Stomach (tissue), 8 donors: ENCODE measurements at regions not wholly inside any gene's neighbourhood (a gene's known extent, or its start where the extent isn't known, plus 50 kb on each side); places are given as distances from the start of the nearest gene placed in this dataset.

Source experiments
- DNase-seq, 2 donors: peaks; one replicate each; pipeline versions ENCODE4 v3.0.0 to v3.0.0-alpha.2; 2013 to 2019
- H3K27ac ChIP-seq, 5 donors: fragments of 200-600 bp in 4 of 5; sonication (generic) in 4 of 5; one replicate each; pipeline ENCODE4 v1.5.1; 2013 to 2019; ENCODE audit warnings: mild to moderate bottlenecking in 1 of 5, moderate library complexity in 1 of 5
- H3K27me3 ChIP-seq, 3 donors: fragments of 200-600 bp; sonication (generic); one replicate each; pipeline ENCODE4 v1.5.1; 2017 to 2019; ENCODE audit warnings: mixed run types in 1 of 3
- H3K36me3 ChIP-seq, 4 donors: fragments of 200-600 bp; sonication (generic); 1 replicate in 3 of 4; 2 replicates in 1 of 4; pipeline ENCODE4 v1.5.1; 2016 to 2019
- H3K4me1 ChIP-seq, 4 donors: fragments of 200-600 bp; sonication (generic); one replicate each; pipeline ENCODE4 v1.5.1; 2016 to 2019
- H3K4me3 ChIP-seq, 4 donors: fragments of 200-600 bp; sonication (generic) in 3 of 4; one replicate each; pipeline ENCODE4 v1.5.1; 2016 to 2019; ENCODE audit warnings: mild to moderate bottlenecking in 1 of 4
- H3K9me3 ChIP-seq, 4 donors: fragments of 200-600 bp; sonication (generic); one replicate each; pipeline ENCODE4 v1.5.1; 2016 to 2019
- EP300 ChIP-seq: sonication (generic); formaldehyde crosslinking; IDR thresholded peaks from one replicate; pipeline ENCODE4 v1.6.1; 2017; ENCODE audit warnings: antibody characterized with exemption
- POLR2A ChIP-seq, 4 donors: fragments of 450-650 bp; IDR thresholded peaks; one replicate each; pipeline ENCODE4 v1.6.1; 2016; ENCODE audit warnings: antibody characterized with exemption in 4 of 4, control low read depth in 2 of 4, mild to moderate bottlenecking in 1 of 4, moderate library complexity in 1 of 4
- POLR2AphosphoS5 ChIP-seq, 3 donors: sonication (generic); formaldehyde crosslinking; IDR thresholded peaks; one replicate each; pipeline ENCODE4 v1.6.1; 2016; ENCODE audit warnings: antibody characterized with exemption in 3 of 3
- WGBS, 5 donors: extraction: QIAGEN DNeasy Blood & Tissue Kit in 3 of 5; methylation state at CpG; one replicate each; pipeline versions ENCODE4 v1.1.5 to v1.1.7; 2013 to 2018; 5-methylcytosine and 5-hydroxymethylcytosine counted together
- intact Hi-C: fragments of 100-400 bp; cut with DNase I; formaldehyde crosslinking; loops from one replicate; pipeline ENCODE4 v1.15.1; 2023; ENCODE audit warnings: low total_unique reads
- TF ChIP-seq, protein P1 (sequence below), 7 experiments: fragments of 450-650 bp in 4 of 7; fragments of 200-600 bp in 3 of 7; sonication (generic) in 3 of 7; IDR thresholded peaks; one replicate each; pipeline ENCODE4 v1.5.1; 2016 to 2019; ENCODE audit warnings: antibody characterized with exemption in 7 of 7, control low read depth in 2 of 7, mild to moderate bottlenecking in 1 of 7
- donor health status: healthy with polysubstance abuse.
- donor health status: Bipolar disorder and iron deficiency.
- donor health status: healthy.

DNA sequence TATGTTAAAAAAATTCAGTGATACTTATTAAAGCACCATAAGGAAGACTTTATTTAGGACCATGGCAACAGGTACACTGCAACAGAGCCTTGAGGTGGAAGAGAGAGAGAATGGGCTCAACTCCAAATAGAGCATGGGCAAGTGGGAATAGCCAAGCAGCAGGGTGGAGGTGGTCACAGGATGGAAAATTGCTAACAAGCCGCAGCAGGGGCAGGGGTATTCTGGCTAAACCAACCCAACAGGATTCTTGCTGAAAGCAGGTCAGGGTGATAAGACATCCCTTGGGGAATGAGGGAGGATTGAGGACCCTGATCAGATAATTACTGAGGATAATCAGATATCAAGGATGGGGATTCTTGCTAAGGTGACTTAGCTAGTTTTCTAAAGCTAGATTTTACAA is 177.5 kb downstream of the ZIC3 start:
- Histone ChIP-seq H3K4me3 (no peak overlapping the region), H3K36me3 (no peaks in the 10 kb centered on the region), H3K4me1 (no peaks in the 10 kb centered on the region), H3K27me3 (peaks cover 0 to under 1% (median 0%) of the 10 kb centered on the region in 3 donors), H3K27ac (no peak overlapping the region), H3K9me3 (no peaks in the 10 kb centered on the region)
- WGBS, 5 donors = 33 to 88% (median 75%) methylated on average over 1 of the region's 1 CpG
- intact Hi-C loops = no loop called here
- no peak for DNase-seq
- TF ChIP-seq POLR2A (IDR thresholded peaks at IDR 0.05) (no peak), EP300 (no peak), POLR2AphosphoS5 (IDR thresholded peaks at IDR 0.05) (no peak)
- TF ChIP-seq, protein P1, sequence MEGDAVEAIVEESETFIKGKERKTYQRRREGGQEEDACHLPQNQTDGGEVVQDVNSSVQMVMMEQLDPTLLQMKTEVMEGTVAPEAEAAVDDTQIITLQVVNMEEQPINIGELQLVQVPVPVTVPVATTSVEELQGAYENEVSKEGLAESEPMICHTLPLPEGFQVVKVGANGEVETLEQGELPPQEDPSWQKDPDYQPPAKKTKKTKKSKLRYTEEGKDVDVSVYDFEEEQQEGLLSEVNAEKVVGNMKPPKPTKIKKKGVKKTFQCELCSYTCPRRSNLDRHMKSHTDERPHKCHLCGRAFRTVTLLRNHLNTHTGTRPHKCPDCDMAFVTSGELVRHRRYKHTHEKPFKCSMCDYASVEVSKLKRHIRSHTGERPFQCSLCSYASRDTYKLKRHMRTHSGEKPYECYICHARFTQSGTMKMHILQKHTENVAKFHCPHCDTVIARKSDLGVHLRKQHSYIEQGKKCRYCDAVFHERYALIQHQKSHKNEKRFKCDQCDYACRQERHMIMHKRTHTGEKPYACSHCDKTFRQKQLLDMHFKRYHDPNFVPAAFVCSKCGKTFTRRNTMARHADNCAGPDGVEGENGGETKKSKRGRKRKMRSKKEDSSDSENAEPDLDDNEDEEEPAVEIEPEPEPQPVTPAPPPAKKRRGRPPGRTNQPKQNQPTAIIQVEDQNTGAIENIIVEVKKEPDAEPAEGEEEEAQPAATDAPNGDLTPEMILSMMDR (IDR thresholded peaks at IDR 0.05) = no peak

DNA sequence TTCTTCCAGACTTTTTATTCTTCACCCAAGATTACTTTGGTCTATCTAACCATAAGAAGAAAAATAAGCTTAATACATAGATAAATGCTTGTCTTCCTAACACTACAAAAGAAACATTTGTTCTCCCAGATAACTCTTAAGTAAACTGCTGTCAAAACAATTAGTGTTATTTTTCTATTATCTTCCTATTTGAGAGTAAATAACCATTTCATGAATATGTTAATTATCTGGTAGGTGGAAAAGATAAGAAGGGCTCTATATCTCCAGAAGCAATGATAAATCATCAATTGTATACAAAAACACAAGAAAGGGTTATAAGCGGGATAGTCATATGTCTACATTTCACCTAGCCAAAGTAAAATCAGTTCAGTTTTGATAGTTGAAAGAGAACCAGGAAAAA is 180.4 kb downstream of the ZIC3 start:
- TF ChIP-seq POLR2AphosphoS5 (IDR thresholded peaks at IDR 0.05) (no peak), POLR2A (IDR thresholded peaks at IDR 0.05) (no peak)
- 46 to 63% (median 55%) methylated on average over 1 of the region's 1 CpG for WGBS, 5 donors
- DNase-seq = no peak
- Histone ChIP-seq H3K27ac (no peak overlapping the region), H3K36me3 (no peaks in the 10 kb centered on the region), H3K4me3 (no peak overlapping the region), H3K27me3 (peaks cover 0 to 3% (median 0%) of the 10 kb centered on the region in 3 donors), H3K4me1 (no peaks in the 10 kb centered on the region), H3K9me3 (no peaks in the 10 kb centered on the region)
- intact Hi-C loops = no loop called here

DNA sequence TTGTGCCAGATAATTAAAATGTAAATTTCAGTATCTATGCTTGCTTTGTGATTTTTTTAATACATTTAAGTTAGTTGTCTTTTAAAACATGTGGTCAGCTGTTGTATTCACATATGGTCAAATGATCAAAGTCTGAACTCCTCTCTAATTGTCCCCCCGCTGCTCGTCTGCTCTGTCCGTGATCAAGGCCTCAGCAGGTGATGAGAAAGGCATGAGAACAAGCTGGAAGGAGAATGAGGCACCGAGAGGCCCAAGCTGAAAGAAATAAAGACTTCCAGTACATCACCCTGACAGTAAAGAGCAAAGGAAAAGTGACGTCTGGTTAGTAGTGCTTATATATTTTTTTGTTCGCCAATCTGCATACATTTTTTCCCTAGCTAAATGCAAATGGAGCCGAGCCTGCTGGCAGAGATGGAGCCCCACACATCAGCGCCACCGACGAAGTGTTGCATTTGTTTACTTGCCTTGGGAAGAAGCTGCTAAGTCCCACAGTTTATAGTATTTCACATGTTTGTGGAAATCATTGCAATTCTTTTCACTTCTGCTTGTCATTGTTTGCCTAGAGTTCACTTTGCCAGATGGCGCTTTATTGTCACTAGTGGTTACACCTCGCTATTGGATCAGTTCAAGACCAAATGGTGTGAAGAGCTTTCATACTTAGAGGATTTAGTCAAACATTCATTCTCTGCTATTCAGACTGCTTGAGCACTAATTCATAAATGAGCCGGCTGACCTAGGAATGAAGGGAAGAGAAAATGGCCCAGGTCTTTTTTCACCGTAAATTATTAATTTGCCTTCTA is 181.5 kb downstream of the ZIC3 start:
- H3K27ac ChIP-seq = no peak overlapping the region
- intact Hi-C loops = no loop called here
- no peaks in the 10 kb centered on the region for H3K4me1 ChIP-seq
- no peak for TF ChIP-seq POLR2AphosphoS5 (IDR thresholded peaks at IDR 0.05)
- TF ChIP-seq, protein P1 (IDR thresholded peaks at IDR 0.05) = no peak
- TF ChIP-seq POLR2A (IDR thresholded peaks at IDR 0.05) = no peak
- no peak for TF ChIP-seq EP300
- H3K27me3 ChIP-seq = peaks cover 0 to 3% (median 0%) of the 10 kb centered on the region in 3 donors
- H3K4me3 ChIP-seq = no peak overlapping the region
- no peaks in the 10 kb centered on the region for H3K9me3 ChIP-seq
- DNase-seq = no peak
- WGBS, 5 donors = 30 to 49% (median 34%) methylated on average over 14 of the region's 14 CpGs
- no peaks in the 10 kb centered on the region for H3K36me3 ChIP-seq

DNA sequence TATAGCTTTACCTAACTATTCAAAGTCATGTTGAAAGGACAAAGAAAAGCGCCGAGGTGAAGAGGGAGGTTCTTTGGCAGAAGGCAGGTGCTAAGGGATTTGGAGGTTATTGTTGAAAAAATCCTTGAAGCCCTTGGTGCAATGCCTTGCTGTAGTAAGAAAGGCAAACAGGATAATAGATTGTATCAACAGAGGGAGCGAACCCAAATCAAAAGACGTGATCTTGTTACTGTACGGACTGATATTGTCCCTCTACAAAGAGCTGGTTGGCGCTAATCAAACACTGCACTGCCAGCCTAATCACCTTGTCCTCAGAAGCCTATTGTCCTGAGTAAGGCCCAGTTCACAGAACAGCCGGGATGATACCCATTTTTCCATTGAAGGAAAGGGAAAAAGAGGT is 182.9 kb downstream of the ZIC3 start:
- peaks cover 0 to 3% (median 0%) of the 10 kb centered on the region in 3 donors for H3K27me3 ChIP-seq
- no peak overlapping the region for H3K4me3 ChIP-seq
- H3K9me3 ChIP-seq = no peaks in the 10 kb centered on the region
- no peaks in the 10 kb centered on the region for H3K36me3 ChIP-seq
- H3K4me1 ChIP-seq = no peaks in the 10 kb centered on the region
- intact Hi-C loops = no loop called here
- WGBS, 5 donors = 21 to 32% (median 26%) methylated on average over 7 of the region's 7 CpGs
- H3K27ac ChIP-seq = no peak overlapping the region
- DNase-seq = no peak
- TF ChIP-seq, protein P1 (IDR thresholded peaks at IDR 0.05) = no peak
- TF ChIP-seq POLR2AphosphoS5 (IDR thresholded peaks at IDR 0.05) = no peak
- no peak for TF ChIP-seq POLR2A (IDR thresholded peaks at IDR 0.05)
- TF ChIP-seq EP300 = no peak

DNA sequence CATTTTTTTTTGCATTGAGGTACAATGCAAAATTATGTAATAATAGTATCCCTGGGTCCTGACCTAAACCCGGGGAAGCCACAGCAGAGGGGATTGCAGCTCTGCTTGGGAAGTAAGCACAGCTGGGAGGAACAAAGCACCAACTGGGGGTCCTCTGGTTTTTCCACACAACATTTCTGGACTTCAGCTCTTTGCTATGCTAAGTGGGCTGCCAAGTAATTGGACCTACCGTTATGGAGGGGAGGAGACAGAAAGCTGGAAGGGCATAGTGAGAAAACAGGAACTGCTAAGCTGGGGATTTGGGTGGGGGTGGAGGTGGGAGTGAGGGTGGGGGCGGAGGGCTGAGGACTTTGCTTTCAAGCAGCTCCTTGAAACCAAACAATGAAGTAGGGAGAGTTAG is 183.3 kb downstream of the ZIC3 start:
- intact Hi-C loops = no loop called here
- H3K27ac ChIP-seq = no peak overlapping the region
- H3K27me3 ChIP-seq = peaks cover 0 to 3% (median 0%) of the 10 kb centered on the region in 3 donors
- H3K9me3 ChIP-seq = no peaks in the 10 kb centered on the region
- TF ChIP-seq EP300 = no peak
- no peak overlapping the region for H3K4me3 ChIP-seq
- no peak for DNase-seq
- H3K4me1 ChIP-seq = no peaks in the 10 kb centered on the region
- 0 to 17% (median 11%) methylated on average over 3 of the region's 3 CpGs for WGBS, 5 donors
- H3K36me3 ChIP-seq = no peaks in the 10 kb centered on the region
